WTC11 (cell line): ENCODE measurements at regions not wholly inside any gene's neighbourhood (a gene's known extent, or its start where the extent isn't known, plus 50 kb on each side); places are given as distances from the start of the nearest gene placed in this dataset.

ENCODE experiments used
- ATAC-seq: fragments of 200-7000 bp; cut with Tn5 transposase; 2 replicates; pipeline ENCODE4 v1.10.0; 2021; ENCODE audit warnings: mild to moderate bottlenecking, moderate library complexity
- CTCF ChIA-PET: fragments of 300-600 bp; sonication (Branson Sonifier 250); formaldehyde crosslinking; loops from one replicate; lab custom pipeline; 2021; ENCODE audit warnings: antibody characterized with exemption; lab: Charles Lee
- POLR2A ChIA-PET: fragments of 350-600 bp; sonication (Branson Sonifier 250); formaldehyde crosslinking; loops from one replicate; lab custom pipeline; 2021; ENCODE audit warnings: antibody characterized with exemption; lab: Charles Lee
- DNase-seq: peaks from one replicate; pipeline ENCODE4 v3.0.0; 2021; ENCODE audit warnings: low spot score
- H3K27ac Mint-ChIP-seq: 2 replicates; pipeline ENCODE4 v1.8.0; 2021; ENCODE audit warnings: mixed read lengths
- H3K27me3 Mint-ChIP-seq: 2 replicates; pipeline ENCODE4 v1.8.0; 2021; ENCODE audit warnings: low read depth, mild to moderate bottlenecking, moderate library complexity, mixed read lengths
- H3K36me3 Mint-ChIP-seq: 2 replicates; pipeline ENCODE4 v1.8.0; 2021; ENCODE audit warnings: mixed read lengths
- H3K4me1 Mint-ChIP-seq: 2 replicates; pipeline ENCODE4 v1.8.0; 2022; ENCODE audit warnings: mixed read lengths
- H3K4me3 Mint-ChIP-seq: 2 replicates; pipeline ENCODE4 v1.8.0; 2021; ENCODE audit warnings: mild to moderate bottlenecking, moderate library complexity, mixed read lengths
- H3K9me3 Mint-ChIP-seq: 2 replicates; pipeline ENCODE4 v1.8.0; 2021; ENCODE audit warnings: mixed read lengths
- CTCF ChIP-seq: fragments of 200-600 bp; IDR thresholded peaks from 2 replicates; pipeline ENCODE4 v1.8.0; 2022; ENCODE audit warnings: antibody characterized with exemption
- FOXK1 ChIP-seq: sonication (generic); formaldehyde crosslinking; IDR thresholded peaks from 2 replicates; pipeline ENCODE4 v1.8.0; 2022; ENCODE audit warnings: mild to moderate bottlenecking, moderate library complexity, missing genetic modification reagents
- GRHL2 ChIP-seq: fragments of 250-450 bp; sonication (Bioruptor Pico); IDR thresholded peaks from 2 replicates; pipeline ENCODE4 v1.8.0; 2022; ENCODE audit warnings: mild to moderate bottlenecking, moderate library complexity; ENCODE audit not compliant: insufficient replicate concordance, severe bottlenecking
- HMGA2 ChIP-seq: fragments of 250-450 bp; sonication (Bioruptor Pico); IDR thresholded peaks from 2 replicates; pipeline ENCODE4 v1.4.0; 2021; ENCODE audit warnings: mild to moderate bottlenecking, moderate library complexity
- IRF2 ChIP-seq: sonication (generic); formaldehyde crosslinking; IDR thresholded peaks from 2 replicates; pipeline ENCODE4 v1.8.0; 2022; ENCODE audit warnings: low read depth, missing genetic modification reagents, borderline replicate concordance
- MLX ChIP-seq: sonication (generic); formaldehyde crosslinking; IDR thresholded peaks from 2 replicates; pipeline ENCODE4 v1.8.1; 2023; ENCODE audit warnings: mild to moderate bottlenecking, missing genetic modification reagents, moderate library complexity
- OVOL2 ChIP-seq: fragments of 250-450 bp; sonication (Bioruptor Pico); IDR thresholded peaks from 2 replicates; pipeline ENCODE4 v1.9.0; 2021; ENCODE audit warnings: mild to moderate bottlenecking, borderline replicate concordance
- SMAD4 ChIP-seq: sonication (generic); formaldehyde crosslinking; IDR thresholded peaks from 2 replicates; pipeline ENCODE4 v1.8.0; 2022; ENCODE audit warnings: mild to moderate bottlenecking, missing genetic modification reagents
- TEAD4 ChIP-seq: sonication (generic); formaldehyde crosslinking; IDR thresholded peaks from 2 replicates; pipeline ENCODE4 v1.8.0; 2022; ENCODE audit warnings: mild to moderate bottlenecking, missing genetic modification reagents
- TP53 ChIP-seq: sonication (generic); formaldehyde crosslinking; IDR thresholded peaks from 2 replicates; pipeline ENCODE4 v1.8.1; 2023; ENCODE audit warnings: mild to moderate bottlenecking, missing genetic modification reagents
- ZBTB43 ChIP-seq: sonication (generic); formaldehyde crosslinking; IDR thresholded peaks from 2 replicates; pipeline ENCODE4 v1.8.1; 2023; ENCODE audit warnings: mild to moderate bottlenecking, missing genetic modification reagents
- ZNF138 ChIP-seq: sonication (generic); formaldehyde crosslinking; conservative IDR thresholded peaks from 2 replicates; pipeline ENCODE4 v1.8.1; 2022; ENCODE audit warnings: mild to moderate bottlenecking, moderate library complexity, missing genetic modification reagents
- ZNF263 ChIP-seq: sonication (generic); formaldehyde crosslinking; IDR thresholded peaks from 2 replicates; pipeline ENCODE4 v1.8.1; 2022; ENCODE audit warnings: low read depth, mild to moderate bottlenecking, moderate library complexity, missing genetic modification reagents
- ZNF512 ChIP-seq: sonication (generic); formaldehyde crosslinking; IDR thresholded peaks from 2 replicates; pipeline ENCODE4 v1.8.1; 2022; ENCODE audit warnings: missing genetic modification reagents, borderline replicate concordance
- TF ChIP-seq, protein P1 (sequence below): sonication (generic); formaldehyde crosslinking; IDR thresholded peaks from 2 replicates; pipeline ENCODE4 v1.8.1; 2023; ENCODE audit warnings: mild to moderate bottlenecking, moderate library complexity, missing genetic modification reagents
- TF ChIP-seq, protein P2 (sequence below): fragments of 250-450 bp; sonication (Bioruptor Pico); IDR thresholded peaks from 2 replicates; pipeline ENCODE4 v1.9.0; 2021; ENCODE audit warnings: moderate library complexity, mild to moderate bottlenecking, inconsistent platforms, borderline replicate concordance
- TF ChIP-seq, protein P3 (sequence below): sonication (generic); formaldehyde crosslinking; IDR thresholded peaks from 2 replicates; pipeline ENCODE4 v1.8.1; 2022; ENCODE audit warnings: mild to moderate bottlenecking, moderate library complexity, missing genetic modification reagents
- TF ChIP-seq, protein P4 (sequence below): sonication (generic); formaldehyde crosslinking; IDR thresholded peaks from 2 replicates; pipeline ENCODE4 v1.8.1; 2022; ENCODE audit warnings: low read depth, missing genetic modification reagents, borderline replicate concordance

DNA sequence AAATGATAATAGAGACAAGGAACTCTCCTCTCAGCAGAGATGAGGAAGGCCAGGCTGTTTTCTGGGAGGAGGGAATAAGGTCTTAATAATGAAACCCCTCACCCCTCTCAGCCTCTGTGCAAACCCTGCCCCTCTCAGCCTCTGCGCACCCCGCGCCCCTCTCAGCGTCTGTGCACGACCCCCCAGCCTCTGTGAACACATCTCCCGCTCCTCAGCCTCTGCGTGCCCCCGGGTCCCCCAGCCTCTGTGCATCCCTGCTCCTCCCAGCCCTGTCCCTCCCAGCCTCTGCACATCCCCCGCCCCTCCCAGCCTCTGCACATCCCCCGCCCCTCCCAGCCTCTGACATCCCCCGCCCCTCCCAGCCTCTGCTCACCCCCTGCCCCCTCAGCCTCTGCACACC lies 837.8 kb downstream of the TBC1D22A start:
- H3K4me1 Mint-ChIP-seq = peaks cover 19% of the 10 kb centered on the region
- ATAC-seq (no peak), DNase-seq (no peak)
- H3K36me3 Mint-ChIP-seq = peaks cover 4% of the 10 kb centered on the region; the same call in 1 of the 2 replicates
- H3K27me3 Mint-ChIP-seq = peaks cover 3% of the 10 kb centered on the region
- TF ChIP-seq IRF2 (CRISPR knock-in tag) (no peak), CTCF (no peak), ZNF512 (no peak), MLX (CRISPR knock-in tag) (no peak), HMGA2 (CRISPR knock-in tag) (no peak), ZBTB43 (CRISPR knock-in tag) (no peak), GRHL2 (CRISPR knock-in tag) (no peak), ZNF263 (CRISPR knock-in tag) (no peak), TEAD4 (no peak), SMAD4 (CRISPR knock-in tag) (no peak), OVOL2 (CRISPR knock-in tag) (no peak), ZNF138 (no peak), FOXK1 (no peak), TP53 (CRISPR knock-in tag) (no peak)
- TF ChIP-seq, protein P1, sequence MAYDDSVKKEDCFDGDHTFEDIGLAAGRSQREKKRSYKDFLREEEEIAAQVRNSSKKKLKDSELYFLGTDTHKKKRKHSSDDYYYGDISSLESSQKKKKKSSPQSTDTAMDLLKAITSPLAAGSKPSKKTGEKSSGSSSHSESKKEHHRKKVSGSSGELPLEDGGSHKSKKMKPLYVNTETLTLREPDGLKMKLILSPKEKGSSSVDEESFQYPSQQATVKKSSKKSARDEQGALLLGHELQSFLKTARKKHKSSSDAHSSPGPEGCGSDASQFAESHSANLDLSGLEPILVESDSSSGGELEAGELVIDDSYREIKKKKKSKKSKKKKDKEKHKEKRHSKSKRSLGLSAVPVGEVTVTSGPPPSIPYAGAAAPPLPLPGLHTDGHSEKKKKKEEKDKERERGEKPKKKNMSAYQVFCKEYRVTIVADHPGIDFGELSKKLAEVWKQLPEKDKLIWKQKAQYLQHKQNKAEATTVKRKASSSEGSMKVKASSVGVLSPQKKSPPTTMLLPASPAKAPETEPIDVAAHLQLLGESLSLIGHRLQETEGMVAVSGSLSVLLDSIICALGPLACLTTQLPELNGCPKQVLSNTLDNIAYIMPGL (CRISPR knock-in tag) = no peak
- TF ChIP-seq, protein P2, sequence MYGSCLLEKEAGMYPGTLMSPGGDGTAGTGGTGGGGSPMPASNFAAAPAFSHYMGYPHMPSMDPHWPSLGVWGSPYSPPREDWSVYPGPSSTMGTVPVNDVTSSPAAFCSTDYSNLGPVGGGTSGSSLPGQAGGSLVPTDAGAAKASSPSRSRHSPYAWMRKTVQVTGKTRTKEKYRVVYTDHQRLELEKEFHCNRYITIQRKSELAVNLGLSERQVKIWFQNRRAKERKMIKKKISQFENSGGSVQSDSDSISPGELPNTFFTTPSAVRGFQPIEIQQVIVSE = no peak
- TF ChIP-seq, protein P3, sequence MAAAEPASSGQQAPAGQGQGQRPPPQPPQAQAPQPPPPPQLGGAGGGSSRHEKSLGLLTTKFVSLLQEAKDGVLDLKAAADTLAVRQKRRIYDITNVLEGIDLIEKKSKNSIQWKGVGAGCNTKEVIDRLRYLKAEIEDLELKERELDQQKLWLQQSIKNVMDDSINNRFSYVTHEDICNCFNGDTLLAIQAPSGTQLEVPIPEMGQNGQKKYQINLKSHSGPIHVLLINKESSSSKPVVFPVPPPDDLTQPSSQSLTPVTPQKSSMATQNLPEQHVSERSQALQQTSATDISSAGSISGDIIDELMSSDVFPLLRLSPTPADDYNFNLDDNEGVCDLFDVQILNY = no peak
- TF ChIP-seq, protein P4, sequence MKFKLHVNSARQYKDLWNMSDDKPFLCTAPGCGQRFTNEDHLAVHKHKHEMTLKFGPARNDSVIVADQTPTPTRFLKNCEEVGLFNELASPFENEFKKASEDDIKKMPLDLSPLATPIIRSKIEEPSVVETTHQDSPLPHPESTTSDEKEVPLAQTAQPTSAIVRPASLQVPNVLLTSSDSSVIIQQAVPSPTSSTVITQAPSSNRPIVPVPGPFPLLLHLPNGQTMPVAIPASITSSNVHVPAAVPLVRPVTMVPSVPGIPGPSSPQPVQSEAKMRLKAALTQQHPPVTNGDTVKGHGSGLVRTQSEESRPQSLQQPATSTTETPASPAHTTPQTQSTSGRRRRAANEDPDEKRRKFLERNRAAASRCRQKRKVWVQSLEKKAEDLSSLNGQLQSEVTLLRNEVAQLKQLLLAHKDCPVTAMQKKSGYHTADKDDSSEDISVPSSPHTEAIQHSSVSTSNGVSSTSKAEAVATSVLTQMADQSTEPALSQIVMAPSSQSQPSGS (CRISPR knock-in tag) = no peak
- peaks cover 14% of the 10 kb centered on the region for H3K9me3 Mint-ChIP-seq
- no peak overlapping the region for H3K4me3 Mint-ChIP-seq
- POLR2A ChIA-PET = no interaction called here
- no peak overlapping the region for H3K27ac Mint-ChIP-seq
- CTCF ChIA-PET = no interaction called here
